Keratinocyte (primary cell): ENCODE measurements at regions not wholly inside any gene's neighbourhood (a gene's known extent, or its start where the extent isn't known, plus 50 kb on each side); places are given as distances from the start of the nearest gene placed in this dataset.

Experiments
- DNase-seq: peaks from one replicate; pipeline ENCODE4 v3.0.0-alpha.2; 2011; ENCODE audit warnings: low read depth, missing footprints, low spot score
- FAIRE-seq: peaks from 2 replicates; lab custom pipeline; 2011; peaks lifted over from hg19 to GRCh38; lab: Jason Lieb, UNC
- H2AFZ ChIP-seq: 2 replicates; pipeline ENCODE4 v1.6.0; 2012; ENCODE audit warnings: low read length, control low read depth, inconsistent platforms; ENCODE audit not compliant: control insufficient read depth
- H3K27ac ChIP-seq: 2 replicates; pipeline ENCODE4 v1.5.1; 2011; ENCODE audit warnings: low read length; ENCODE audit not compliant: control insufficient read depth, insufficient read depth
- H3K27me3 ChIP-seq: 3 replicates; pipeline ENCODE4 v1.6.0; 2011; ENCODE audit warnings: low read length; ENCODE audit not compliant: control insufficient read depth, insufficient read depth; ENCODE audit errors: extremely low read depth
- H3K36me3 ChIP-seq, 2 experiments: 2 replicates in 1 of 2; 3 replicates in 1 of 2; pipeline ENCODE4 v1.5.1; 2011; ENCODE audit warnings: low read length in 2 of 2, mild to moderate bottlenecking in 1 of 2; ENCODE audit not compliant: control insufficient read depth in 2 of 2, insufficient read depth in 2 of 2; ENCODE audit errors: extremely low read depth in 1 of 2
- H3K4me1 ChIP-seq: 3 replicates; pipeline ENCODE4 v1.5.1; 2011; ENCODE audit warnings: low read length; ENCODE audit not compliant: control insufficient read depth, insufficient read depth; ENCODE audit errors: extremely low read depth
- H3K4me2 ChIP-seq: 3 replicates; pipeline ENCODE4 v1.6.0; 2011; ENCODE audit warnings: low read depth, low read length; ENCODE audit not compliant: control insufficient read depth, insufficient read depth; ENCODE audit errors: extremely low read depth
- H3K4me3 ChIP-seq, 3 experiments: fragments of 200-600 bp in 1 of 3; sonication (generic) in 1 of 3; 2 replicates in 2 of 3; 3 replicates in 1 of 3; pipeline ENCODE4 v1.5.1; 2011 to 2016; ENCODE audit warnings: low read length in 3 of 3, mild to moderate bottlenecking in 3 of 3, control low read depth in 2 of 3, inconsistent platforms in 1 of 3, low read depth in 1 of 3, mixed read lengths in 1 of 3, mixed run types in 1 of 3, moderate library complexity in 1 of 3; ENCODE audit not compliant: control insufficient read depth in 2 of 3, insufficient read depth in 2 of 3; ENCODE audit errors: extremely low read depth in 1 of 3
- H3K79me2 ChIP-seq: 2 replicates; pipeline ENCODE4 v1.6.0; 2012; ENCODE audit warnings: low read length; ENCODE audit not compliant: control insufficient read depth, insufficient read depth
- H3K9ac ChIP-seq: 3 replicates; pipeline ENCODE4 v1.6.0; 2011; ENCODE audit warnings: low read length; ENCODE audit not compliant: control insufficient read depth, insufficient read depth; ENCODE audit errors: extremely low read depth
- H3K9me1 ChIP-seq: 3 replicates; pipeline ENCODE4 v1.6.0; 2011; ENCODE audit warnings: low read length; ENCODE audit not compliant: control insufficient read depth, insufficient read depth; ENCODE audit errors: extremely low read depth
- H3K9me3 ChIP-seq: 2 replicates; pipeline ENCODE4 v1.5.1; 2012; ENCODE audit warnings: low read depth, low read length; ENCODE audit not compliant: control insufficient read depth
- H4K20me1 ChIP-seq: 3 replicates; pipeline ENCODE4 v1.6.0; 2011; ENCODE audit warnings: low read length; ENCODE audit not compliant: control insufficient read depth, insufficient read depth; ENCODE audit errors: extremely low read depth
- CTCF ChIP-seq, 3 experiments: IDR thresholded peaks in 1 of 3; conservative IDR thresholded peaks in 1 of 3; optimal IDR thresholded peaks in 1 of 3; 2 replicates in 2 of 3; 3 replicates in 1 of 3; pipeline versions ENCODE3 to v1.5.1; 2011; ENCODE audit warnings: low read length in 3 of 3, mild to moderate bottlenecking in 3 of 3, moderate library complexity in 2 of 3, control low read depth in 1 of 3, inconsistent platforms in 1 of 3; ENCODE audit not compliant: insufficient read depth in 2 of 3; ENCODE audit errors: extremely low read depth in 1 of 3
- EZH2 ChIP-seq: IDR thresholded peaks from one replicate; pipeline ENCODE4 v1.6.1; 2012; ENCODE audit warnings: inconsistent platforms, mild to moderate bottlenecking, low read length, moderate library complexity
- dilution Hi-C: fragments of 300-500 bp; cut with MboI; formaldehyde crosslinking; loops from one replicate; pipeline ENCODE4 v1.7.0; 2020; ENCODE audit warnings: low sequenced_read_pairs; ENCODE audit not compliant: extremely low pct_ligation_motif_present

DNA sequence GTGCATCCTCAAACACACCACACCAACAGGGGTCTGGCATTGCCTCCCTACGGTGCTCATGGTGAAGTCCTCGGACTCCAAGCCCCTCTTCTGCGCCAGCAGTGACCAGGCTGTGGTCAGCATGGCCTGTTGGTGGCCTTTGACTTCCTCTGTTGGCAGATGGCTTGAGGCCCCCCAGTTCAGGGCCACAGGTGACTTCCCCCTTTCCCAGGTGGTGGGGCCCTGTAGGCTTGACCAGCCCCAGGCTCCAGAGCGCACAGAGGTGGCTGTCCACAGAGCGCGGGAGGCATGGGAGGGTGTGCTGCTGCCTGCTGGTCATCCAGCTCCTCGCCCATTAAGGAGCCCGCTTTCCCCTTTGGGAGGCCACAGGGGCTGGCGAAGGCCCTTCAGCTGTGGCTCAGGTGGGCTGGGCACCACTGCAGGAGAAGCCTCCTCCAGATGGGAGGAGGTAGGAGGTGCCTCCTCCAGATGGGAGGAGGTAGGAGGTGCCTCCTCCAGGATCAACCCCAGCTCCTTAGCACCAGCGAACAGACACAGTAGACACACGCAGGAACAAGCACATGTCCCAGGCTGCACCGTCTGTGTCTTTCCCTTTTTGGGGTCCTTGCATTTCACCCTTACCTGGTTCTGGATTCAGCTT, 52.1 kb upstream of the BHLHE23 start:
- H3K27ac ChIP-seq = no peak overlapping the region
- H4K20me1 ChIP-seq = no peaks in the 10 kb centered on the region
- no peak overlapping the region for H3K4me2 ChIP-seq
- no peak overlapping the region for H3K9ac ChIP-seq
- TF ChIP-seq EZH2 (no peak), CTCF (optimal IDR thresholded peaks at IDR 0.05 in 1 of 3, IDR thresholded peaks at IDR 0.05 in 1 of 3, conservative IDR thresholded peaks at IDR 0.05 in 1 of 3; ENCODE audit: extremely low read depth in 1 of 3, insufficient read depth in 2 of 3, low read length in 3 of 3) (no peak)
- H3K4me3 ChIP-seq = no peak overlapping the region
- FAIRE-seq (no peak), DNase-seq (no peak)
- H3K36me3 ChIP-seq = no peaks in the 10 kb centered on the region
- dilution Hi-C loops = no loop called here
- no peaks in the 10 kb centered on the region for H3K9me1 ChIP-seq
- no peak overlapping the region for H2AFZ ChIP-seq
- H3K4me1 ChIP-seq = no peaks in the 10 kb centered on the region
- peaks cover 10% of the 10 kb centered on the region for H3K9me3 ChIP-seq
- peaks cover 4% of the 10 kb centered on the region for H3K27me3 ChIP-seq
- H3K79me2 ChIP-seq = no peaks in the 10 kb centered on the region

GRCh38 chr20:63057171-63058117, 50.7 kb upstream of the BHLHE23 start:
- no peak for DNase-seq
- Histone ChIP-seq H3K27ac (no peak overlapping the region), H3K4me2 (no peak overlapping the region), H4K20me1 (no peaks in the 10 kb centered on the region), H3K4me3 (no peak overlapping the region), H3K9ac (no peak overlapping the region), H3K9me3 (peaks cover 10% of the 10 kb centered on the region), H2AFZ (no peak overlapping the region), H3K9me1 (no peaks in the 10 kb centered on the region), H3K4me1 (no peaks in the 10 kb centered on the region), H3K36me3 (no peaks in the 10 kb centered on the region), H3K27me3 (peaks cover 4% of the 10 kb centered on the region), H3K79me2 (no peaks in the 10 kb centered on the region)
- TF ChIP-seq CTCF (optimal IDR thresholded peaks at IDR 0.05 in 1 of 3, IDR thresholded peaks at IDR 0.05 in 1 of 3, conservative IDR thresholded peaks at IDR 0.05 in 1 of 3; ENCODE audit: extremely low read depth in 1 of 3, insufficient read depth in 2 of 3, low read length in 3 of 3) = no peak
- no peak for TF ChIP-seq EZH2
- dilution Hi-C loops = no loop called here
- FAIRE-seq = no peak
